IMR-90 (cell line): ENCODE measurements at regions not wholly inside any gene's neighbourhood (a gene's known extent, or its start where the extent isn't known, plus 50 kb on each side); places are given as distances from the start of the nearest gene placed in this dataset.

ENCODE experiments used
- ATAC-seq: fragments of 200-7000 bp; cut with Tn5 transposase; 2 replicates; pipeline ENCODE4 v1.9.1; 2020; ENCODE audit warnings: low read depth, mild to moderate bottlenecking, moderate library complexity
- BruUV-seq: library from RNA; stranded (reverse); fragments of 400-500 nt; replicated peaks from 2 replicates; lab custom pipeline; 2021; lab: Mats Ljungman, UMichigan
- CTCF ChIA-PET: fragments of 300-600 bp; formaldehyde crosslinking; extraction: SDS; loops from one replicate; lab custom pipeline; 2021; ENCODE audit warnings: antibody characterized with exemption; lab: Yijun Ruan, JAX
- POLR2A ChIA-PET: fragments of 300-600 bp; sonication (Branson Sonifier 250); formaldehyde crosslinking; loops from one replicate; lab custom pipeline; 2022; ENCODE audit warnings: antibody characterized with exemption; ENCODE audit not compliant: unreplicated experiment; lab: Charles Lee
- DNase-seq: peaks from one replicate; pipeline ENCODE4 v3.0.0; 2013
- H2AFZ ChIP-seq: replicated peaks from 2 replicates; pipeline ENCODE3; 2013; ENCODE audit warnings: low read length, mild to moderate bottlenecking; ENCODE audit not compliant: poor library complexity
- H2AK5ac ChIP-seq: 2 replicates; pipeline ENCODE4 v1.6.1; 2013; ENCODE audit warnings: low read depth, low read length, inconsistent platforms
- H2AK9ac ChIP-seq: replicated peaks from 2 replicates; pipeline ENCODE3; 2013; ENCODE audit warnings: mild to moderate bottlenecking, low read depth, low read length, moderate library complexity; ENCODE audit not compliant: poor library complexity
- H2BK120ac ChIP-seq: 2 replicates; pipeline ENCODE4 v1.6.1; 2013; ENCODE audit warnings: low read depth, low read length, inconsistent platforms
- H2BK15ac ChIP-seq: 3 replicates; pipeline ENCODE4 v1.6.1; 2013; ENCODE audit warnings: low read depth, low read length, inconsistent platforms
- H2BK20ac ChIP-seq: 2 replicates; pipeline ENCODE4 v1.6.1; 2013; ENCODE audit warnings: low read depth, mild to moderate bottlenecking, inconsistent platforms, low read length, moderate library complexity
- H2BK5ac ChIP-seq: 2 replicates; pipeline ENCODE4 v1.6.1; 2013; ENCODE audit warnings: mild to moderate bottlenecking, low read depth, low read length, inconsistent platforms; ENCODE audit not compliant: poor library complexity, severe bottlenecking
- H3K14ac ChIP-seq: replicated peaks from 2 replicates; pipeline ENCODE4 v1.6.1; 2013; ENCODE audit warnings: low read depth, low read length, inconsistent platforms
- H3K18ac ChIP-seq: 2 replicates; pipeline ENCODE4 v1.6.1; 2013; ENCODE audit warnings: low read depth, low read length, control low read depth
- H3K23ac ChIP-seq: 2 replicates; pipeline ENCODE4 v1.6.1; 2013; ENCODE audit warnings: low read depth, low read length, inconsistent platforms
- H3K27ac ChIP-seq: 2 replicates; pipeline ENCODE4 v1.5.1; 2013; ENCODE audit warnings: mild to moderate bottlenecking, control low read depth, low read length; ENCODE audit not compliant: insufficient read depth
- H3K27me3 ChIP-seq: 2 replicates; pipeline ENCODE4 v1.6.1; 2013; ENCODE audit warnings: low read length; ENCODE audit not compliant: control insufficient read depth, insufficient read depth
- H3K36me3 ChIP-seq: 2 replicates; pipeline ENCODE4 v1.6.1; 2013; ENCODE audit warnings: low read length, mixed read lengths; ENCODE audit not compliant: control insufficient read depth, insufficient read depth
- H3K4ac ChIP-seq: 2 replicates; pipeline ENCODE4 v1.6.1; 2013; ENCODE audit warnings: low read depth, low read length, inconsistent platforms
- H3K4me1 ChIP-seq: 2 replicates; pipeline ENCODE4 v1.6.1; 2013; ENCODE audit warnings: low read length, mixed read lengths; ENCODE audit not compliant: control insufficient read depth, insufficient read depth
- H3K4me2 ChIP-seq: 2 replicates; pipeline ENCODE4 v1.6.1; 2013; ENCODE audit warnings: low read depth, mild to moderate bottlenecking, control low read depth, low read length, moderate library complexity
- H3K4me3 ChIP-seq: 2 replicates; pipeline ENCODE4 v1.5.1; 2013; ENCODE audit warnings: low read depth, mild to moderate bottlenecking, control low read depth, low read length, moderate library complexity; ENCODE audit not compliant: insufficient read depth
- H3K56ac ChIP-seq: 2 replicates; pipeline ENCODE4 v1.6.1; 2013; ENCODE audit warnings: low read length, inconsistent platforms; ENCODE audit not compliant: insufficient read depth; ENCODE audit errors: extremely low read depth
- H3K79me1 ChIP-seq, 2 experiments: 2 replicates each; pipeline ENCODE4 v1.6.1; 2013; ENCODE audit warnings: low read length in 2 of 2, inconsistent platforms in 1 of 2, low read depth in 1 of 2
- H3K9ac ChIP-seq: 2 replicates; pipeline ENCODE4 v1.6.1; 2013; ENCODE audit warnings: low read depth, low read length, control low read depth
- H3K9me1 ChIP-seq: 2 replicates; pipeline ENCODE4 v1.6.1; 2013; ENCODE audit warnings: low read length, inconsistent platforms; ENCODE audit not compliant: insufficient read depth
- H3K9me3 ChIP-seq: 2 replicates; pipeline ENCODE4 v1.6.1; 2013; ENCODE audit warnings: low read length; ENCODE audit not compliant: control insufficient read depth, insufficient read depth
- H4K20me1 ChIP-seq: 2 replicates; pipeline ENCODE4 v1.6.1; 2013; ENCODE audit warnings: low read length, inconsistent platforms; ENCODE audit not compliant: insufficient read depth
- H4K5ac ChIP-seq: 2 replicates; pipeline ENCODE4 v1.6.1; 2013; ENCODE audit warnings: mild to moderate bottlenecking, low read depth, low read length, control low read depth
- H4K8ac ChIP-seq, 2 experiments: 2 replicates each; pipeline ENCODE4 v1.6.1; 2013; ENCODE audit warnings: low read depth in 2 of 2, low read length in 2 of 2, control low read depth in 1 of 2, inconsistent platforms in 1 of 2
- H4K91ac ChIP-seq: 2 replicates; pipeline ENCODE4 v1.6.1; 2013; ENCODE audit warnings: low read depth, low read length, inconsistent platforms; ENCODE audit not compliant: insufficient read depth
- BHLHE40 ChIP-seq: fragments of 150-350 bp; IDR thresholded peaks from 2 replicates; pipeline ENCODE4 v1.6.1; 2016; ENCODE audit warnings: mild to moderate bottlenecking, low read depth, low read length
- CEBPB ChIP-seq: IDR thresholded peaks from 2 replicates; pipeline ENCODE4 v1.6.1; 2012; ENCODE audit warnings: low read depth, low read length, improper control_type of control experiment
- CHD1 ChIP-seq: IDR thresholded peaks from 2 replicates; pipeline ENCODE4 v1.6.1; 2012; ENCODE audit warnings: low read depth, low read length, improper control_type of control experiment
- CTCF ChIP-seq: conservative IDR thresholded peaks from 2 replicates; pipeline ENCODE4 v1.5.1; 2012; ENCODE audit warnings: mild to moderate bottlenecking, low read depth, low read length, improper control_type of control experiment
- ELK1 ChIP-seq: fragments of 150-350 bp; IDR thresholded peaks from 2 replicates; pipeline ENCODE4 v1.6.1; 2016; ENCODE audit warnings: low read depth, mild to moderate bottlenecking, low read length, moderate library complexity, borderline replicate concordance
- FOS ChIP-seq: fragments of 150-350 bp; IDR thresholded peaks from 2 replicates; pipeline ENCODE4 v1.6.1; 2016; ENCODE audit warnings: low read depth, low read length
- MAFK ChIP-seq: IDR thresholded peaks from 2 replicates; pipeline ENCODE4 v1.6.1; 2012; ENCODE audit warnings: low read depth, low read length, improper control_type of control experiment
- MAZ ChIP-seq: IDR thresholded peaks from 2 replicates; pipeline ENCODE4 v1.6.1; 2012; ENCODE audit warnings: low read depth, mild to moderate bottlenecking, low read length, improper control_type of control experiment, moderate library complexity, borderline replicate concordance
- MXI1 ChIP-seq: IDR thresholded peaks from 2 replicates; pipeline ENCODE4 v1.6.1; 2012; ENCODE audit warnings: low read depth, mild to moderate bottlenecking, low read length, moderate library complexity, borderline replicate concordance
- NFE2L2 ChIP-seq: fragments of 150-350 bp; IDR thresholded peaks from 2 replicates; pipeline ENCODE4 v1.6.1; 2016; ENCODE audit warnings: low read depth, mild to moderate bottlenecking, low read length
- POLR2A ChIP-seq: IDR thresholded peaks from 2 replicates; pipeline ENCODE4 v1.6.1; 2012; ENCODE audit warnings: mild to moderate bottlenecking, low read depth, low read length
- RAD21 ChIP-seq: IDR thresholded peaks from 2 replicates; pipeline ENCODE4 v1.6.1; 2012; ENCODE audit warnings: low read length, improper control_type of control experiment
- RCOR1 ChIP-seq: IDR thresholded peaks from 2 replicates; pipeline ENCODE4 v1.6.1; 2012; ENCODE audit warnings: mild to moderate bottlenecking, low read length, improper control_type of control experiment; ENCODE audit not compliant: insufficient replicate concordance
- RFX5 ChIP-seq: IDR thresholded peaks from 2 replicates; pipeline ENCODE4 v1.8.0; 2012; ENCODE audit warnings: low read depth, mild to moderate bottlenecking, low read length, moderate library complexity
- SMC3 ChIP-seq: fragments of 150-350 bp; IDR thresholded peaks from 2 replicates; pipeline ENCODE4 v1.6.1; 2016; ENCODE audit warnings: low read depth, mild to moderate bottlenecking, antibody characterized with exemption, low read length, moderate library complexity
- USF2 ChIP-seq: fragments of 150-350 bp; IDR thresholded peaks from 2 replicates; pipeline ENCODE4 v1.6.1; 2017; ENCODE audit warnings: mild to moderate bottlenecking, antibody characterized with exemption, low read length, low read depth
- WGBS, 2 experiments: methylation state at CpG; one replicate each; pipeline versions ENCODE4 v1.1.5 to v1.1.7; 2013; ENCODE audit warnings: missing lambda C conversion rate in 2 of 2; ENCODE audit not compliant: insufficient read length in 1 of 2; ENCODE audit errors: extremely low coverage in 2 of 2; 5-methylcytosine and 5-hydroxymethylcytosine counted together
- dilution Hi-C: fragments of 300-500 bp; cut with HindIII; formaldehyde crosslinking; loops from one replicate; pipeline ENCODE4 v1.14.3; 2018; ENCODE audit warnings: low sequenced_read_pairs; ENCODE audit not compliant: unreplicated experiment
- in situ Hi-C: fragments of 300-500 bp; cut with MboI; formaldehyde crosslinking; loops from 3 replicates; pipeline ENCODE4 v1.14.3; 2019; ENCODE audit warnings: low sequenced_read_pairs, inconsistent platforms, mixed read lengths
- intact Hi-C: fragments of 100-400 bp; cut with micrococcal nuclease; formaldehyde crosslinking; loops from 2 replicates; pipeline ENCODE4 v1.10.0; 2022

- no peak overlapping the region for H4K91ac ChIP-seq
- ChIA-PET CTCF (no interaction called here), POLR2A (no interaction called here)
- H3K4ac ChIP-seq: no peak overlapping the region
- H2BK20ac ChIP-seq: no peak overlapping the region
- intact Hi-C loops (no loop called here), dilution Hi-C loops (no loop called here), in situ Hi-C loops (no loop called here)
- no TSS peak for BruUV-seq
- no peak overlapping the region for H2AK9ac ChIP-seq
- H3K9me1 ChIP-seq: no peaks in the 10 kb centered on the region
- H3K27ac ChIP-seq: no peak overlapping the region
- no peak overlapping the region for H3K56ac ChIP-seq
- H2AFZ ChIP-seq: no peak overlapping the region
- H2BK15ac ChIP-seq: no peak overlapping the region
- no peaks in the 10 kb centered on the region for H3K4me1 ChIP-seq
- no peak overlapping the region for H3K4me2 ChIP-seq
- no peak overlapping the region for H2BK5ac ChIP-seq
- no peak overlapping the region for H3K18ac ChIP-seq
- H3K4me3 ChIP-seq: no peak overlapping the region
- TF ChIP-seq MAFK: no peak
- TF ChIP-seq CHD1: no peak
- no peak for TF ChIP-seq ELK1
- TF ChIP-seq CTCF: no peak
- TF ChIP-seq MXI1: no peak
- TF ChIP-seq RFX5: no peak
- no peak for TF ChIP-seq POLR2A
- TF ChIP-seq BHLHE40: no peak
- no peak for TF ChIP-seq RCOR1
- no peak for TF ChIP-seq FOS
- TF ChIP-seq MAZ: no peak
- TF ChIP-seq RAD21: no peak
- TF ChIP-seq SMC3: no peak
- no peak for TF ChIP-seq NFE2L2
- TF ChIP-seq CEBPB: no peak
- no peak for TF ChIP-seq USF2
- H3K23ac ChIP-seq: no peak overlapping the region
- H3K36me3 ChIP-seq: no peaks in the 10 kb centered on the region
- H3K14ac ChIP-seq: no peak overlapping the region
- no peak overlapping the region for H2AK5ac ChIP-seq
- no peaks in the 10 kb centered on the region for H3K27me3 ChIP-seq
- no peak overlapping the region for H4K5ac ChIP-seq
- H3K79me1 ChIP-seq: no peaks in the 10 kb centered on the region
- H4K8ac ChIP-seq: no peak overlapping the region
- no peaks in the 10 kb centered on the region for H3K9me3 ChIP-seq
- DNase-seq (no peak), ATAC-seq (no peak)
- no peak overlapping the region for H3K9ac ChIP-seq
- H2BK120ac ChIP-seq: no peak overlapping the region
- WGBS, 2 experiments: no CpG with 5 or more reads among the region's 1 CpG
- H4K20me1 ChIP-seq: no peaks in the 10 kb centered on the region
Observed at GRCh38 chr5:126133424-126133823, 289.8 kb upstream of the GRAMD2B start.
